T-helper 2 cell treated with Interferon-gamma antibody and Interleukin-4, amounts not matched to agents 5 μg/mL and 100 μg/mL, for 36 hours (primary cell): ENCODE measurements at regions not wholly inside any gene's neighbourhood (a gene's known extent, or its start where the extent isn't known, plus 50 kb on each side); places are given as distances from the start of the nearest gene placed in this dataset.

Source experiments
- DNase-seq: peaks from one replicate; pipeline ENCODE4 v3.0.0; 2021; ENCODE audit warnings: low spot score
- H3K27ac Mint-ChIP-seq: one replicate; pipeline ENCODE4 v1.8.0; 2021; ENCODE audit warnings: mild to moderate bottlenecking, mixed read lengths
- H3K27me3 Mint-ChIP-seq: one replicate; pipeline ENCODE4 v1.8.0; 2021; ENCODE audit warnings: low read depth, mixed read lengths
- H3K36me3 Mint-ChIP-seq: one replicate; pipeline ENCODE4 v1.8.0; 2021; ENCODE audit warnings: low read depth, mixed read lengths
- H3K4me1 Mint-ChIP-seq: one replicate; pipeline ENCODE4 v1.8.0; 2021; ENCODE audit warnings: low read depth, mixed read lengths
- H3K4me3 Mint-ChIP-seq: one replicate; pipeline ENCODE4 v1.8.0; 2022; ENCODE audit warnings: mild to moderate bottlenecking, moderate library complexity, mixed read lengths
- H3K9me3 Mint-ChIP-seq: one replicate; pipeline ENCODE4 v1.8.0; 2021; ENCODE audit warnings: mixed read lengths

DNA sequence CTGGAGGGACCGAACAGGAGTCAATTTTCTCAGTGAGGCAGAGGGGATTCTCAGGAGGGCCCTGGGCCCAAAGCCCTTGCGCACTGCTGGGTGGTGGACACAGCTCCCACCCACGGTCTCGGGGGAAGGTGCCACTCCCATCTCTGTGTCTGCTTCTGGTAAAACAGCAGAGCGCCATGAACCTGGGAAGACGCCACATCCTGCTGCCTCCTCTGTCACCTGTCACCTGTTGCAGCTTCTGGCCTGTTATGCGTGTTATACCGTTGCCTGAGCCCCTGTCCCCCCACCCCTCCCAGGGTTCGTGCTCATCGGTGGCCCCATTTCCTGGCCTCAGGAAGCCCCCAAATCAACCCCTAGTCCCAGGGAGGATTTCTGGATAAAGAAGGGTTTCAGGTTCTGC lies 125.8 kb upstream of the AJAP1 start:
- Mint-ChIP-seq H3K9me3 (no peaks in the 10 kb centered on the region), H3K4me1 (no peaks in the 10 kb centered on the region), H3K36me3 (no peaks in the 10 kb centered on the region), H3K27ac (no peak overlapping the region), H3K27me3 (no peaks in the 10 kb centered on the region), H3K4me3 (no peak overlapping the region)
- DNase-seq, result no peak

- no peak overlapping the region for H3K27ac Mint-ChIP-seq
- H3K36me3 Mint-ChIP-seq, result no peaks in the 10 kb centered on the region
- no peaks in the 10 kb centered on the region for H3K9me3 Mint-ChIP-seq
- no peaks in the 10 kb centered on the region for H3K27me3 Mint-ChIP-seq
- DNase-seq, result no peak
- H3K4me3 Mint-ChIP-seq, result no peak overlapping the region
- H3K4me1 Mint-ChIP-seq, result no peaks in the 10 kb centered on the region
Measured at GRCh38 chr1:4529446-4530165, 124.8 kb upstream of the AJAP1 start.

- H3K4me1 Mint-ChIP-seq, result no peaks in the 10 kb centered on the region
- no peaks in the 10 kb centered on the region for H3K27me3 Mint-ChIP-seq
- no peaks in the 10 kb centered on the region for H3K36me3 Mint-ChIP-seq
- no peak overlapping the region for H3K4me3 Mint-ChIP-seq
- H3K9me3 Mint-ChIP-seq, result no peaks in the 10 kb centered on the region
- no peak for DNase-seq
- H3K27ac Mint-ChIP-seq, result no peak overlapping the region
Measured at GRCh38 chr1:4530166-4530785, 124.1 kb upstream of the AJAP1 start.

GRCh38 chr1:4531842-4532241 lies 122.6 kb upstream of the AJAP1 start:
- Mint-ChIP-seq H3K9me3 (no peaks in the 10 kb centered on the region), H3K4me3 (no peak overlapping the region), H3K36me3 (no peaks in the 10 kb centered on the region), H3K27me3 (no peaks in the 10 kb centered on the region), H3K27ac (no peak overlapping the region), H3K4me1 (no peaks in the 10 kb centered on the region)
- DNase-seq, result no peak

DNA sequence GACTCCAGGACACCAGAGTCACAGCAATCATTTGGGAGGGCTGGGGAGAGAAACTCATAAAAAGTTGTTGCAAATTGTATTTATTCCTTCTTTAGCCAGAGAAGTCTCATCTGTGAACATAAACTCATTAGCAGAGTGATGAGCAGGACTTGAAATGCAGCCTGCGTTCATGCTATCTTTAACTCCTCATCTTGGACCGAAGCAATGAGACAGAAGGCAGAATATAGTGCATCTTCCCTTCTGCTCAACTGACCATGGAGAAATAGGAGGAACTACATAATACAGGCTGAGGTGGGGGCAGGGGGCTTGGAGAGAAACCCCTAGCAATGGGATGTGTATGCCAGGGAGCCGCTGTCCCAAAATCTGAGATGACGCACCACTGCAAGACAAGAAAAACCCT lies 121.8 kb upstream of the AJAP1 start:
- Mint-ChIP-seq H3K27me3 (no peaks in the 10 kb centered on the region), H3K27ac (no peak overlapping the region), H3K9me3 (no peaks in the 10 kb centered on the region), H3K36me3 (no peaks in the 10 kb centered on the region), H3K4me3 (no peak overlapping the region), H3K4me1 (no peaks in the 10 kb centered on the region)
- DNase-seq, result no peak

GRCh38 chr1:4546911-4547310 lies 107.5 kb upstream of the AJAP1 start:
- H3K36me3 Mint-ChIP-seq, result no peaks in the 10 kb centered on the region
- no peaks in the 10 kb centered on the region for H3K4me1 Mint-ChIP-seq
- DNase-seq, result no peak
- H3K9me3 Mint-ChIP-seq, result peaks cover 4% of the 10 kb centered on the region
- no peaks in the 10 kb centered on the region for H3K27me3 Mint-ChIP-seq
- H3K27ac Mint-ChIP-seq, result no peak overlapping the region
- H3K4me3 Mint-ChIP-seq, result no peak overlapping the region

DNA sequence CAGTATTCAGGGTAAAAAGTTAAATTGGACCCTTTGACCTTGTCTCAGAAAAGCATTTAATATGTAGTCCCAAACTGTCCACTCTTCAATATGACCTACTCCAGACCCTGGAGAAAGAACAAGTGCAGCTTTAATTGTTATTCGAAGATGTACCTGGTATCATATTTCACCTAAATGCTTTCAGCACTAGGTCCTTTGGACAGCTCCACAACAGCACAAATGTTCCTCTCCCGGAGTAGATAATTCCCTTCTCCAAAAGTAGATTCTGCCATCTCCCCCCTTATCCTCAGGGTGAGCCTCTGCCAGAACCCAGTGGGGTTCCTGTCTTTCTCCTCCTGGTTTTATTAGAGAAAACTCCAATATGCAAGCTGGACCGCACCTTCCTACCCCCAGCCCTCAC lies 104.5 kb upstream of the AJAP1 start:
- Mint-ChIP-seq H3K27ac (no peak overlapping the region), H3K9me3 (no peaks in the 10 kb centered on the region), H3K27me3 (no peaks in the 10 kb centered on the region), H3K4me1 (no peaks in the 10 kb centered on the region), H3K36me3 (no peaks in the 10 kb centered on the region), H3K4me3 (no peak overlapping the region)
- DNase-seq, result no peak

DNA sequence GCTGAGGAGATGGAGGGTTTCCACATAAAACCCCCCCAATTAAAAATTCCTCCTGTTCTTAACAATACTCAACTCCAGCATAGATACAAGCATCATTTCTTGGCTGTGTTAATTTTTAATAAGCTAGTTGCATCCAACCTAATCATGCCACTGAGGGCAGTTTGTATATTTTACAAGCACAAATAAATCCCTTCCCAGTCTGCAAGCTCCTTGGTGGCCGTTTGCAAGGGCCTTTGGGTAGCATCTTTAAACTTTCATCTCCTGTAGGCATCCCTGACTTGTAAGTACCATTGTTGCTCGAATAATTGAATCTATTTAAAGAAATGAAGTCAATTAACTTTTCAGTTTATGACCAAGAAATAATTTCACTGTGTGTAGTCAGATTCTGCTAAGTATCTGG lies 103.5 kb upstream of the AJAP1 start:
- Mint-ChIP-seq H3K27me3 (no peaks in the 10 kb centered on the region), H3K4me1 (no peaks in the 10 kb centered on the region), H3K36me3 (no peaks in the 10 kb centered on the region), H3K9me3 (no peaks in the 10 kb centered on the region), H3K4me3 (no peak overlapping the region), H3K27ac (no peak overlapping the region)
- no peak for DNase-seq

GRCh38 chr1:4551706-4552105 lies 102.7 kb upstream of the AJAP1 start:
- H3K27ac Mint-ChIP-seq, result no peak overlapping the region
- no peaks in the 10 kb centered on the region for H3K27me3 Mint-ChIP-seq
- H3K4me3 Mint-ChIP-seq, result no peak overlapping the region
- H3K9me3 Mint-ChIP-seq, result no peaks in the 10 kb centered on the region
- no peaks in the 10 kb centered on the region for H3K4me1 Mint-ChIP-seq
- no peak for DNase-seq
- no peaks in the 10 kb centered on the region for H3K36me3 Mint-ChIP-seq

DNA sequence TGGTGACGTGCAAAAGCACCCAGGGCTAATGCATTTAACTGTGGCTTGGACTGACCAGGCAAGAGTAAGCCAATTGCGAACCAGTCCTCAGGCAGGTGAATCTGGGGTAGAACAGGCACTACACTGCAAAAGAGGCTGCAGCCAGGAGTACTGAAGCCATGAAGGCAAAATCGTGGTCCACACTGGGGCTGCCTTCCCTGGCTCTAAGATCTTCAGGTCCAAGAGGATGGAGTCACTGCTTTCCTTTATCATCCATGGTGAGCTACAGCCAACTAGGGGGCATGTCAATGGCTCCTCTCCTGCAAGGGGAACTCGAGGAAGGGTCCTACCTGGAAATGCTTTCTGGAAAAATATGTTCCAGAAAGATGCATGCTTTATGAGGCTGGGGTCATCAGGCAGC lies 100.6 kb upstream of the AJAP1 start:
- H3K27ac Mint-ChIP-seq, result no peak overlapping the region
- no peaks in the 10 kb centered on the region for H3K27me3 Mint-ChIP-seq
- no peaks in the 10 kb centered on the region for H3K4me1 Mint-ChIP-seq
- no peak overlapping the region for H3K4me3 Mint-ChIP-seq
- H3K9me3 Mint-ChIP-seq, result no peaks in the 10 kb centered on the region
- DNase-seq, result no peak
- H3K36me3 Mint-ChIP-seq, result no peaks in the 10 kb centered on the region

DNA sequence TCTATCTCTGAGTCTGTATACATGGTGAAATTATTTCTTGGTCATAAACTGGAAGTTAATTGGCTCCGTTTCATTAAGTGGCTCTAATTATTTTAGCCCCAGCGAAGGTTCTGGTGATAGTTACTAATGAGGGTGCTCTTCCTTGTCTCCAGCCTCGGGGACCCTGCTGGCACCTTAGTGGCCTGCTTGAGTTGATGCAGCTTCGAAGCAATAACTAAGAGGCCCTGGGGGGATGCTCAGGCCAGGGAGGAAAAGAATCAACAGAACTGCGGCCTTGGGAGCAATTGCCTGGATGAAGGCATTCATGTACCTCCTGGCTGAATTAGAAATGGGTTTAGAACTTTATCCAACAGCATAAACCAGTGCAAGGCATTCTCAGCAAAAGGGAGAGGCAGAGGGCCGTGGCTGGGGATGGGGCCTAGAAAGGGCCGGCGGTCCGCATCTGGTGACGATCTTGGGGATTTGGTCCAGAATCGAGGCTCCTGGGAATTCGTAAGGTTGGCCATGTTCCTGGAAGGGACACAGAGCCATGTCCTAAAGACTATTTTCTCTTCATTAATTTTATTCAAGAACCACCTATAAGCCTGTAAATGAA lies 100.0 kb upstream of the AJAP1 start:
- no peaks in the 10 kb centered on the region for H3K9me3 Mint-ChIP-seq
- no peaks in the 10 kb centered on the region for H3K27me3 Mint-ChIP-seq
- no peaks in the 10 kb centered on the region for H3K36me3 Mint-ChIP-seq
- no peak for DNase-seq
- H3K4me1 Mint-ChIP-seq, result no peaks in the 10 kb centered on the region
- H3K27ac Mint-ChIP-seq, result no peak overlapping the region
- no peak overlapping the region for H3K4me3 Mint-ChIP-seq

DNA sequence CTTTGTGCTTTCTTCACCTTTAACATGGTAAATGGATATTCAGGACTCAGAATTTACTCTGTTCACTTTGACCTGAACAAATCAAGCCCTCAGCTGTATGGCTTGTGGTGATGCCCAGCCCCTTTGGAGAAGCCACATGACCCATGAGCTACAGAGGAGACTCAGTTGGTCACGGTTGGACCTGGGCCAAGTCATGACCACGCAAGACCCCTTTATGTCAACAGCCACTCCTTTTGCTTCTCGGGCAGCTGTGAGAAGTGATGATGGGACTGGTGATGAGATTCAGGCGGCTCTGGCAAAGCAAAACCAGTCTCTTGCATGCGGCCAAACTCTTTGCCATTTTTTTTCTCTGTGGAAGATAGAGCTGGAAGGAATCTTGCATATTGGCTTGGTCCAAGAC lies 96.5 kb upstream of the AJAP1 start:
- no peak overlapping the region for H3K27ac Mint-ChIP-seq
- H3K9me3 Mint-ChIP-seq, result no peaks in the 10 kb centered on the region
- DNase-seq, result no peak
- no peak overlapping the region for H3K4me3 Mint-ChIP-seq
- no peaks in the 10 kb centered on the region for H3K36me3 Mint-ChIP-seq
- H3K27me3 Mint-ChIP-seq, result peaks cover 2% of the 10 kb centered on the region
- H3K4me1 Mint-ChIP-seq, result no peaks in the 10 kb centered on the region

DNA sequence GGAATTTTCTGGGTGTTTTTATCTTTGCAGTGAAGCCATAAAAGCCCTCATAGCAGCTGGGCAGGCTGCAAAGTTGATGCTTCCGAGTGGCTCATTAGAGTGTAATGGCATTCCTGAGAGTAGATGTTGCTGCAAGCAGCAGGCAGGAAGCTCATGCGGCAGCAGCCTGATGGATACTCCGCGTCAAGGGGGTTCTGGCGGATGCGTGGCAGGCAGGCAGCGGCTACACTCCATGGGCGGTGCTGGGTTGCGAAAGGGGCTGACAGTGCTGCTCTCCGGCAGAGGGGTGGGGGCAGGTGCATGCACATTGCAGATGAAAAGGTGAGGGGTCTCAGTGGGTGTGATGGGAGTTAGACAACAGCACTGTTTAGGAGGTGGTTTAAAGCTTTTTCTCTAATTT lies 93.2 kb upstream of the AJAP1 start:
- Mint-ChIP-seq H3K36me3 (no peaks in the 10 kb centered on the region), H3K9me3 (no peaks in the 10 kb centered on the region), H3K4me1 (no peaks in the 10 kb centered on the region), H3K27ac (no peak overlapping the region), H3K4me3 (no peak overlapping the region), H3K27me3 (peaks cover 2% of the 10 kb centered on the region)
- DNase-seq, result no peak

DNA sequence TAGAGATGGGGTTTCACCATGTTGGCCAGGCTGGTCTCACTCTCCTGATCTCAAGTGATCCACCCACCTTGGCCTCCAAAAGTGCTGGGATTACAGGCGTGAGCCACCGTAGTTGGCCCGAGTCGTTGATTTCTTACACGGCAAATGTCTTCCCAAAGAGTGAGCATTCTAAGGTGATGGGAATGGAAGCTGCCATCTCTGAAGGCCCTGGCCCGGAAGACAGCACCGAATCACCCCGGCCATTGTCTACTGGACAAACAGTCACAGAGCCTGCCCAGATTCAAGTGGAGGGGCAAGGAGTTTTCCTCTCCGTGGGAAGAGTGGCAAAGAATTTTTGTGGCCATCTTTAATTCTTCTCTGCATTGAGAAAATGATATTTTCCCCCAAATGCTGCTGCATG lies 92.1 kb upstream of the AJAP1 start:
- DNase-seq, result no peak
- H3K27ac Mint-ChIP-seq, result no peak overlapping the region
- H3K36me3 Mint-ChIP-seq, result no peaks in the 10 kb centered on the region
- peaks cover 2% of the 10 kb centered on the region for H3K27me3 Mint-ChIP-seq
- no peaks in the 10 kb centered on the region for H3K4me1 Mint-ChIP-seq
- H3K9me3 Mint-ChIP-seq, result no peaks in the 10 kb centered on the region
- no peak overlapping the region for H3K4me3 Mint-ChIP-seq

DNA sequence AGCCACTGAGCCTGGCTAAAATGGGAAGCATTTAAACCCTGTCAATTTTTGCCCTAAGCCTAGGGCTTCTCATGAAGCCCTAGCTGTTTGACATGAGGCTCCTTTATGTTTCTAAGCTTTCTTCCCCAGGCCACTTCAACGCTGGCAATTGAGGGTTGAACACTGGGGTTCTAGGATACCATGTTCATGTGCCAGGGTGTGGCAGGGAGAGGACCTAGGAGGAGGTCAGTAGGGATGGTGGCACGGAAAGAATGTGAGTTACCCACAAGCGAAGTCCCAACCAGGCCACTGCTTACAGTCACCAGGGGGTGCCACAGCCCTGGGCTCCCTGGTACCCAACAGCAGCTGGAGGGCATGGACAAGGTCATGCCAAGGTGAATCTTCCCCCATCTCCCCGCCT lies 90.8 kb upstream of the AJAP1 start:
- Mint-ChIP-seq H3K27me3 (peaks cover 2% of the 10 kb centered on the region), H3K4me1 (no peaks in the 10 kb centered on the region)

More for the DNA sequence above, 90.8 kb upstream of the AJAP1 start:
- H3K36me3 Mint-ChIP-seq, result no peaks in the 10 kb centered on the region
- DNase-seq, result no peak
- H3K27ac Mint-ChIP-seq, result no peak overlapping the region
- no peaks in the 10 kb centered on the region for H3K9me3 Mint-ChIP-seq
- H3K4me3 Mint-ChIP-seq, result no peak overlapping the region
